ENCODE measurements at regions not wholly inside any gene's neighbourhood (a gene's known extent, or its start where the extent isn't known, plus 50 kb on each side); places are given as distances from the start of the nearest gene placed in this dataset.

- DNase-seq, result no peak
These were observed 51.8 kb upstream of the ANKRD34C start for GRCh38 chr15:79230766-79231165.

- no peak for DNase-seq
These were observed 59.7 kb upstream of the ANKRD34C start for GRCh38 chr15:79222808-79223207.

GRCh38 chr15:79221696-79222095 lies 60.8 kb upstream of the ANKRD34C start:
- no peak for DNase-seq

- DNase-seq, result no peak
These were observed 63.0 kb upstream of the ANKRD34C start for GRCh38 chr15:79219393-79220056.

- DNase-seq, result no peak
These were observed 63.8 kb upstream of the ANKRD34C start for GRCh38 chr15:79218588-79219200.

- no peak for DNase-seq
These were observed 68.9 kb upstream of the ANKRD34C start for GRCh38 chr15:79213650-79214049.

- no peak for DNase-seq
These were observed 69.8 kb upstream of the ANKRD34C start for GRCh38 chr15:79212589-79213157.

GRCh38 chr15:79211481-79211880 lies 71.0 kb upstream of the ANKRD34C start:
- no peak for DNase-seq

- no peak for DNase-seq
These were observed 72.8 kb upstream of the ANKRD34C start for GRCh38 chr15:79209690-79210089.

- no peak for DNase-seq
These were observed 73.4 kb upstream of the ANKRD34C start for GRCh38 chr15:79209116-79209515.

GRCh38 chr15:79208179-79208578 lies 74.3 kb upstream of the ANKRD34C start:
- no peak for DNase-seq

GRCh38 chr15:79206940-79207339 lies 75.6 kb upstream of the ANKRD34C start:
- DNase-seq, result no peak

GRCh38 chr15:79204886-79205675 lies 77.4 kb upstream of the ANKRD34C start:
- DNase-seq, result no peak

GRCh38 chr15:79198461-79198860 lies 84.1 kb upstream of the ANKRD34C start:
- DNase-seq, result no peak

- DNase-seq, result no peak
These were observed 85.2 kb upstream of the ANKRD34C start for GRCh38 chr15:79197285-79197684.

GRCh38 chr15:79195802-79196201 lies 86.7 kb upstream of the ANKRD34C start:
- DNase-seq, result no peak

GRCh38 chr15:79195239-79195638 lies 87.3 kb upstream of the ANKRD34C start:
- no peak for DNase-seq

- no peak for DNase-seq
These were observed 88.1 kb upstream of the ANKRD34C start for GRCh38 chr15:79194386-79194785.

- DNase-seq, result no peak
These were observed 89.0 kb upstream of the ANKRD34C start for GRCh38 chr15:79193549-79193948.

GRCh38 chr15:79193103-79193502 lies 89.4 kb upstream of the ANKRD34C start:
- no peak for DNase-seq

GRCh38 chr15:79192462-79193036 lies 90.0 kb upstream of the ANKRD34C start:
- no peak for DNase-seq

- DNase-seq, result no peak
These were observed 92.4 kb upstream of the ANKRD34C start for GRCh38 chr15:79190093-79190492.

- DNase-seq, result no peak
These were observed 95.9 kb upstream of the ANKRD34C start for GRCh38 chr15:79186616-79187015.

Measured in stimulated activated CD4-positive, alpha-beta T cell treated with anti-CD3 and anti-CD28 coated beads, Interleukin-1b, Interleukin-23, amount 100 ng/mL, for 48 hours (primary cell).